ENCODE measurements at regions not wholly inside any gene's neighbourhood (a gene's known extent, or its start where the extent isn't known, plus 50 kb on each side); places are given as distances from the start of the nearest gene placed in this dataset.
A peak's percentile ranks its signal among the peaks of the same experiment; 100 is the strongest.

- FAIRE-seq (no peak), DNase-seq (ENCODE audit: low read depth) (no peak)
- H3K27ac Mint-ChIP-seq (ENCODE audit: unreplicated experiment), result peak overlapping the region; percentile 14
- Histone ChIP-seq H3K27me3 (ENCODE audit: insufficient read depth, low read length) (no peaks in the 10 kb centered on the region), H3K27ac (ENCODE audit: low read depth, low read length) (no peak overlapping the region), H4K20me1 (ENCODE audit: insufficient read depth, low read length) (no peaks in the 10 kb centered on the region), H3K9ac (ENCODE audit: low read length) (no peak overlapping the region), H3K79me2 (ENCODE audit: insufficient read depth, low read length) (no peaks in the 10 kb centered on the region), H3K9me3 (ENCODE audit: insufficient read depth, low read depth, low read length) (no peaks in the 10 kb centered on the region), H2AFZ (ENCODE audit: low read depth, low read length) (no peak overlapping the region), H3K4me3 (ENCODE audit: insufficient read depth, low read depth, low read length) (no peak overlapping the region), H3K36me3 (ENCODE audit: insufficient read depth, low read length) (no peaks in the 10 kb centered on the region), H3K4me1 (ENCODE audit: insufficient read depth, low read length) (peaks cover under 1% of the 10 kb centered on the region), H3K4me2 (ENCODE audit: low read length) (no peak overlapping the region)
- peaks cover 15% of the 10 kb centered on the region for H3K27me3 Mint-ChIP-seq (ENCODE audit: low read depth, unreplicated experiment)
- H3K36me3 Mint-ChIP-seq (ENCODE audit: low read depth, unreplicated experiment), result no peaks in the 10 kb centered on the region
- no peak overlapping the region for H3K4me3 Mint-ChIP-seq (ENCODE audit: unreplicated experiment)
- no peak for TF ChIP-seq EZH2 (IDR thresholded peaks at IDR 0.05; ENCODE audit: insufficient read depth, low read length)
- TF ChIP-seq CTCF (IDR thresholded peaks at IDR 0.05; ENCODE audit: insufficient read depth, low read depth, low read length), result no peak
- H3K4me1 Mint-ChIP-seq (ENCODE audit: low read depth, unreplicated experiment), result peaks cover 7% of the 10 kb centered on the region
- peaks cover 1% of the 10 kb centered on the region for H3K9me3 Mint-ChIP-seq (ENCODE audit: unreplicated experiment)
Observed at GRCh38 chr13:40457929-40458719, 208.3 kb downstream of the FOXO1 start.

- Histone ChIP-seq H3K4me3 (ENCODE audit: insufficient read depth, low read depth, low read length) (no peak overlapping the region), H3K4me2 (ENCODE audit: low read length) (no peak overlapping the region), H4K20me1 (ENCODE audit: insufficient read depth, low read length) (no peaks in the 10 kb centered on the region), H3K27me3 (ENCODE audit: insufficient read depth, low read length) (no peaks in the 10 kb centered on the region), H3K36me3 (ENCODE audit: insufficient read depth, low read length) (no peaks in the 10 kb centered on the region), H3K79me2 (ENCODE audit: insufficient read depth, low read length) (no peaks in the 10 kb centered on the region), H3K4me1 (ENCODE audit: insufficient read depth, low read length) (no peaks in the 10 kb centered on the region), H2AFZ (ENCODE audit: low read depth, low read length) (no peak overlapping the region), H3K9ac (ENCODE audit: low read length) (no peak overlapping the region), H3K27ac (ENCODE audit: low read depth, low read length) (no peak overlapping the region), H3K9me3 (ENCODE audit: insufficient read depth, low read depth, low read length) (no peaks in the 10 kb centered on the region)
- Mint-ChIP-seq H3K9me3 (ENCODE audit: unreplicated experiment) (peaks cover 1% of the 10 kb centered on the region), H3K27me3 (ENCODE audit: low read depth, unreplicated experiment) (peaks cover 15% of the 10 kb centered on the region), H3K4me3 (ENCODE audit: unreplicated experiment) (no peak overlapping the region), H3K27ac (ENCODE audit: unreplicated experiment) (peak overlapping the region; percentile 14), H3K36me3 (ENCODE audit: low read depth, unreplicated experiment) (no peaks in the 10 kb centered on the region), H3K4me1 (ENCODE audit: low read depth, unreplicated experiment) (peaks cover 2% of the 10 kb centered on the region)
- FAIRE-seq, result no peak
- TF ChIP-seq EZH2 (IDR thresholded peaks at IDR 0.05; ENCODE audit: insufficient read depth, low read length) (no peak), CTCF (IDR thresholded peaks at IDR 0.05; ENCODE audit: insufficient read depth, low read depth, low read length) (no peak)
- no peak for DNase-seq (ENCODE audit: low read depth)
Observed at GRCh38 chr13:40458720-40458990, 207.8 kb downstream of the FOXO1 start.

- Histone ChIP-seq H3K27ac (ENCODE audit: low read depth, low read length) (no peak overlapping the region), H3K27me3 (ENCODE audit: insufficient read depth, low read length) (no peaks in the 10 kb centered on the region), H3K4me3 (ENCODE audit: insufficient read depth, low read depth, low read length) (no peak overlapping the region), H4K20me1 (ENCODE audit: insufficient read depth, low read length) (no peaks in the 10 kb centered on the region), H3K79me2 (ENCODE audit: insufficient read depth, low read length) (no peaks in the 10 kb centered on the region), H2AFZ (ENCODE audit: low read depth, low read length) (no peak overlapping the region), H3K9ac (ENCODE audit: low read length) (no peak overlapping the region), H3K4me1 (ENCODE audit: insufficient read depth, low read length) (no peaks in the 10 kb centered on the region), H3K9me3 (ENCODE audit: insufficient read depth, low read depth, low read length) (no peaks in the 10 kb centered on the region), H3K4me2 (ENCODE audit: low read length) (no peak overlapping the region), H3K36me3 (ENCODE audit: insufficient read depth, low read length) (no peaks in the 10 kb centered on the region)
- Mint-ChIP-seq H3K36me3 (ENCODE audit: low read depth, unreplicated experiment) (no peaks in the 10 kb centered on the region), H3K9me3 (ENCODE audit: unreplicated experiment) (peaks cover 1% of the 10 kb centered on the region), H3K4me3 (ENCODE audit: unreplicated experiment) (no peak overlapping the region), H3K4me1 (ENCODE audit: low read depth, unreplicated experiment) (peaks cover 1% of the 10 kb centered on the region), H3K27me3 (ENCODE audit: low read depth, unreplicated experiment) (peaks cover 20% of the 10 kb centered on the region), H3K27ac (ENCODE audit: unreplicated experiment) (no peak overlapping the region)
- FAIRE-seq (no peak), DNase-seq (ENCODE audit: low read depth) (peak; percentile 58)
- TF ChIP-seq CTCF (IDR thresholded peaks at IDR 0.05; ENCODE audit: insufficient read depth, low read depth, low read length), result no peak
- no peak for TF ChIP-seq EZH2 (IDR thresholded peaks at IDR 0.05; ENCODE audit: insufficient read depth, low read length)
Observed at GRCh38 chr13:40460116-40460515, 206.3 kb downstream of the FOXO1 start.

Measured in astrocyte (in vitro differentiated cells and primary cell).